ENCODE measurements at regions not wholly inside any gene's neighbourhood (a gene's known extent, or its start where the extent isn't known, plus 50 kb on each side); places are given as distances from the start of the nearest gene placed in this dataset.
A peak's percentile ranks its signal among the peaks of the same experiment; 100 is the strongest.

DNA sequence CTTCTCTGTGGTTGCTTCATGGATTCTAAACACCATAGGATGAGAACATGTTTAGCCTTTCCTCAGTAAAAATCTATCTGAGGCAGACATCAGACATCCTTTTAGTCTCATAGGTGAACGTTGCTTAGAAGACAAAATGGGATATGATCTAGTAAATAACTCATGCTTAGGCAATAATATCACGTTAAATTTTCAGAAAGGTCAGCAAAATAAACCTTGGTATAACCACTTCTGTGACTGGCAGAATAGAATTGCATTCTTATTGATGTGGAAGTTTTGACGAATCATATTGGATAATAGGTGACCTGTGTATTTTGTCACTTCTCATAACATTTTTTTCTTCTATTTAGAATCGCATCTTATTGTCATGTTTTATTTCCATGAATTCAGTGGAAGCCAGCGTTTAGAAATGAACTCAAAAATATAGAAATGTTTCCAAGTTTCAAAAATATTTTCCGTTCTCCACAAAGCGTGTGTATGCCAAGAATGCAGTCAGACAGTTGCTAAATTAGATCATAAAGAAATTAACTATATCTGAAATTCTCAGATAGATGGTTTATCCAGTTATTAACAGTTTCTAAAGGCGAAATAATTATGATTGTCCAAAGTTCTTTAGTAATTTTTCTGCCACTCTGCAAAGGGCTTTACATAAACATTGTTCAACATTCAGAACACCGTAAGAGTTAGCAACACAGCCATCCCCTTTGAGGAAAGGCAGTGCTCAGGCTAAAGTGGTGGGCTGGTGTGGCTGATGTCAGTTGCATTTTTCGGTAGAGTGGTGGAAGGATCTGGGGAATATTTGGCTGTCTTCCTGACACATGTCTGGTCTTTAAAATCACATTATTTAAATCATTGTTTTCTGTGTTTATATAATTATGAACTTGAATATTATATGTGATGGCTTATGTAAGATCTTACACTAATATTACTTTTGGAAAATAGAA lies 827.2 kb downstream of the MTRR start:
- Histone ChIP-seq H3K4me1 (ENCODE audit: insufficient read depth, low read length) (no peaks in the 10 kb centered on the region), H3K9ac (ENCODE audit: insufficient read depth, low read depth, low read length) (no peak overlapping the region), H4K20me1 (ENCODE audit: insufficient read depth, low read length) (no peaks in the 10 kb centered on the region), H3K27ac (ENCODE audit: extremely low read length, insufficient read depth, low read length) (no peak overlapping the region), H3K79me2 (ENCODE audit: insufficient read depth, low read length) (no peaks in the 10 kb centered on the region), H3K36me3 (replicated peaks in 1 of 2; ENCODE audit: control insufficient read depth in 1 of 2, insufficient read depth in 2 of 2, low read length in 2 of 2) (no peaks in the 10 kb centered on the region), H3K4me3 (replicated peaks in 1 of 3; ENCODE audit: insufficient read depth in 1 of 3, low read depth in 2 of 3, low read length in 3 of 3) (no peak overlapping the region), H3K9me3 (ENCODE audit: low read length) (peaks cover 53% of the 10 kb centered on the region), H3K27me3 (ENCODE audit: control insufficient read depth in 1 of 2, insufficient read depth in 2 of 2, low read length in 2 of 2) (no peaks in the 10 kb centered on the region), H2AFZ (ENCODE audit: low read length) (no peak overlapping the region), H3K4me2 (ENCODE audit: low read depth, low read length) (no peak overlapping the region)
- no TSS peak for BruUV-seq (replicated peaks)
- FAIRE-seq = no peak
- 5% methylated on average over 10 of the region's 10 CpGs for WGBS (ENCODE audit: low lambda C conversion rate)
- no peak for TF ChIP-seq TRIM22 (IDR thresholded peaks at IDR 0.05)
- no peak for TF ChIP-seq MTA1 (CRISPR knock-in tag; IDR thresholded peaks at IDR 0.05; ENCODE audit: borderline replicate concordance)
- TF ChIP-seq ZNF101 (CRISPR knock-in tag; IDR thresholded peaks at IDR 0.05; ENCODE audit: borderline replicate concordance, low read depth) = no peak
- TF ChIP-seq MAFF (IDR thresholded peaks at IDR 0.05; ENCODE audit: low read depth, low read length) = peak; percentile 71
- no peak for TF ChIP-seq MTF1 (CRISPR knock-in tag; IDR thresholded peaks at IDR 0.05)
- no peak for TF ChIP-seq ZNF224 (CRISPR knock-in tag; IDR thresholded peaks at IDR 0.05)
- no peak for TF ChIP-seq POLR2G (IDR thresholded peaks at IDR 0.05; ENCODE audit: low read depth, low read length)
- TF ChIP-seq, protein P1, sequence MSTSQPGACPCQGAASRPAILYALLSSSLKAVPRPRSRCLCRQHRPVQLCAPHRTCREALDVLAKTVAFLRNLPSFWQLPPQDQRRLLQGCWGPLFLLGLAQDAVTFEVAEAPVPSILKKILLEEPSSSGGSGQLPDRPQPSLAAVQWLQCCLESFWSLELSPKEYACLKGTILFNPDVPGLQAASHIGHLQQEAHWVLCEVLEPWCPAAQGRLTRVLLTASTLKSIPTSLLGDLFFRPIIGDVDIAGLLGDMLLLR (CRISPR knock-in tag; IDR thresholded peaks at IDR 0.05) = no peak
- no peak for TF ChIP-seq ZNF674 (CRISPR knock-in tag; IDR thresholded peaks at IDR 0.05; ENCODE audit: low read depth)
- peak; percentile 46 to 65; a peak in 3 of 4 replicates for TF ChIP-seq MAFK (conservative IDR thresholded peaks at IDR 0.05 in 1 of 2, IDR thresholded peaks at IDR 0.05 in 1 of 2; ENCODE audit: low read length in 2 of 2)
- no peak for TF ChIP-seq KIAA2018 (CRISPR knock-in tag; IDR thresholded peaks at IDR 0.05; ENCODE audit: borderline replicate concordance)
- TF ChIP-seq, protein P2, sequence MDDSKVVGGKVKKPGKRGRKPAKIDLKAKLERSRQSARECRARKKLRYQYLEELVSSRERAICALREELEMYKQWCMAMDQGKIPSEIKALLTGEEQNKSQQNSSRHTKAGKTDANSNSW (CRISPR knock-in tag; IDR thresholded peaks at IDR 0.05; ENCODE audit: borderline replicate concordance) = no peak
- TF ChIP-seq DNMT3B (CRISPR knock-in tag; conservative IDR thresholded peaks at IDR 0.05) = no peak
- CTCF ChIA-PET (ENCODE audit: low intra/inter-chr PET ratio, low total read pairs) = no interaction called here
- POLR2A ChIA-PET = no interaction called here
- ATAC-seq = no peak
- DNase-seq (ENCODE audit: low spot score) = no peak
- in situ Hi-C loops (cut with HindIII; ENCODE audit: extremely low pct_ligation_motif_present, low pct_unique_long_range_greater_than_20kb) (no loop called here), intact Hi-C loops (cut with micrococcal nuclease; ENCODE audit: unreplicated experiment) (no loop called here)
